NAMALWA (cell line): ENCODE measurements at regions not wholly inside any gene's neighbourhood (a gene's known extent, or its start where the extent isn't known, plus 50 kb on each side); places are given as distances from the start of the nearest gene placed in this dataset.

Source experiments
- DNase-seq: peaks from one replicate; pipeline ENCODE4 v3.0.0-alpha.2; 2015; ENCODE audit warnings: low spot score

- DNase-seq, result no peak
Measured at GRCh38 chr9:129359916-129360536, 182.0 kb upstream of the IER5L start.

DNA sequence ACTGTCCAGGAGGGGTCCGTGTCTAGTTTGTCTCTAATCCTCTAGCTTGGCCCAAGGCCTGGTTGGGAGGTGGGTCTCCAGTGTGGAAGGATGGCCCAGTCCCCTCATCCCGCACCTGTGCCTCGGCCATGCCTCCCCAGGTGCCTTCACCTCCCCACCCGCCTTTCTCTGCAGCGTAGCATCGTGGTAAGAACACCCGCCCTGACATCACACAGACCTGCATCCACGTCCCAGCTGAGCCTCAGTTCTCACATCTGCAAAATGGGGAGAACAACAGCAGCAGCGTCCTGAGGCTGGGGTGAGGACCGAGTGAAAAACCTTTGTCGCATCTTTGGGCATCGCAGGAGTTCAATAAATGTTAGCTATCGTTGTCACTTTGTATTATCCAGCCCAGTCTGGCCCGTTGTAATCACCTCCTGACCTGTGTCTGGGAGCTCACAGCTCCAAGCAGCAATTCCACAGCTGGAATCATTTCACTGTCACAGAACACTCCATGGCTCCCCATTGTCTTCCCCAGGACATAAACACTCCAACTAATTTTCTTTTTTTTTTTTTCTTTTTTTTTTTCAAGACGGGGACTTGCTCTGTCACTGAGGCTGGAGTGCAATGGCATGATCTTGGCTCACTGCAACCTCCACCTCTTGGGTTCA is 181.2 kb upstream of the IER5L start:
- DNase-seq, result no peak

GRCh38 chr9:129358621-129359154 is 180.6 kb upstream of the IER5L start:
- DNase-seq, result no peak

DNA sequence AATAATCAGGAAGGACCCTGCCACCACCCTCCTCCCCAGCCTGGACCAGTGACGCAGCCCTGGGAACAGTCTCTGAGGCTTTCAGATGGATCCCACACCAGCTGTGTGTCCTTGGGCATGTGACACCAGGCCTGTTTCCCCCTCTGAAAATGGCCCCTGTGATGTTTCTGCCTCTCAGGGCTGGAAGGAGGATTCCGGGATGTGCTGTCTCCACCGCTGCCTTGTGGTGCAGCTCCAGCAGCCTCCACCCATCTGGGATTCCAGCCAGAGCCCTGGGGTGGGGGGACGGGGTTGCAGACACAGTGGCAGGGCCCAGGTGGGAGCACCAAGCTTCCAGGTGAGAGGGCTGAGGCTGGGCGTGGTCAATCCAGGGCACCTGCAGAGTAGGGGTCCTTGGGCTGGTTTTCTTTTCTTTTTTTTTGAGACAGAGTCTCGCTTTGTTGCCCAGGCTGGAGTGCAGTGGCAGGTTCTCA is 179.7 kb upstream of the IER5L start:
- DNase-seq, result no peak

DNA sequence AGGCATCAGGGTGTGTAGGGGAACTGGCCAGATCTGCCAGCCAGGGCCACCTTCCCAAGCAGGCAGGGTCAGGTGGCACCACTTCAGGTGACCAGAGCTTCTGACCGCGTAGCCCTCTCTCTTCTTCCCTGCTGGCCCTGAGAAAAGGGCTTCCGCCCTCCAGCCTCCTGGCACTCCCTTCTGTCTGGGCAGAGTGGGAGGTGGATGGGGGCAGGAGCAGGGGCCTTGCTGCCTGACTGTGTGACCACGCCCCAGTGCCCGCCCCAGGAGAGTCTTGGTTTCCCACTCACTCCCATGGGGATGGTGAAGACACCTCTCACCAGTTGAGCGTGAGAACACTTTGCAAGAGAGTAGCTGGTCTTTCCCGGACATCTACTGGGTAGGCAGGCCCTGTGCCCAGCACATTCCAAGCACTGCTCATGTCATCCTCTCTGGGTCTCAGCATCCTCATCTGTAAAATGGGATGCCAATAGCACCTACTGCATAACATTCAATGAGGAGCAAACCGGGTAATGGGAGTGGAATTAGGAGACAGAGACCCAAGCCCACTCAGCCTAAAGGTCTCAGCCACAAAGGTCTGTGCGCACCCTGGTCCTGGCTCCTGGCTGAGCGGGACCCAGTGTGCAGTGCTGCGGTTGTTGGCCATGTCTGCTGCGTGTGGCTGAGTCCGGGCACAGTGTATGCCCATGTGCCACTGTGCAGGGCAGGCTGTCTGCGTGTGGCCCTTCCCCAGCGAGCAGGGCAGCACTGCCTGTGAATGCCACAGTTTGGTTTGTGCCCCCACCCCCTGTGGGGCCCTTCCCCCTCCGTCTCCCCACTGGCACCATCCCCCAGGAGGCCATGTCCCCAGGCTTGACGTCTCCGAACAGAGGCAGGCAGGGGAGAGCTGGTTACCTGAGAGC is 179.1 kb upstream of the IER5L start:
- no peak for DNase-seq

DNA sequence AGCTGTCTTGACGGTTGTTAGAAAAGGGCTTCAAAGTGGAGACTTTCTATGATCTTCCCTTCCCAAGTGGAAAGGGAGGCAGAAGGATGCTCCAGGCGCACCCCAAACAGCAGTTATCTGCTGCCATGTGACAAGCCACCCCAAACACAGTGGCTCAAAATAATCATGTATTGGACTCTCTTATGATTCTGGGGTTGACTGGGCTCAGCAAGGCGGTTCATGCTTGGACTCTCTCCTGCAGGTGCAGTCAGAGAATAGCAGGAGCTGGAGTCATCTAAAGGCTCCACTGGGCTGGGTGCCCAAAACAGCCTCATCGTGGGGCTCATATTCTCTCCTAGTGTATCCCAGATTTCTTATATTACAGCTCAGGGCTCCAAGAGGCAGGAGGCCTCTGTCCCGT is 177.6 kb upstream of the IER5L start:
- DNase-seq, result no peak

- no peak for DNase-seq
Measured at GRCh38 chr9:129354498-129354897, 176.4 kb upstream of the IER5L start.

GRCh38 chr9:129353697-129354336 is 175.8 kb upstream of the IER5L start:
- DNase-seq, result no peak

- DNase-seq, result no peak
Measured at GRCh38 chr9:129352146-129352865, 174.2 kb upstream of the IER5L start.

- no peak for DNase-seq
Measured at GRCh38 chr9:129351642-129352145, 173.6 kb upstream of the IER5L start.

DNA sequence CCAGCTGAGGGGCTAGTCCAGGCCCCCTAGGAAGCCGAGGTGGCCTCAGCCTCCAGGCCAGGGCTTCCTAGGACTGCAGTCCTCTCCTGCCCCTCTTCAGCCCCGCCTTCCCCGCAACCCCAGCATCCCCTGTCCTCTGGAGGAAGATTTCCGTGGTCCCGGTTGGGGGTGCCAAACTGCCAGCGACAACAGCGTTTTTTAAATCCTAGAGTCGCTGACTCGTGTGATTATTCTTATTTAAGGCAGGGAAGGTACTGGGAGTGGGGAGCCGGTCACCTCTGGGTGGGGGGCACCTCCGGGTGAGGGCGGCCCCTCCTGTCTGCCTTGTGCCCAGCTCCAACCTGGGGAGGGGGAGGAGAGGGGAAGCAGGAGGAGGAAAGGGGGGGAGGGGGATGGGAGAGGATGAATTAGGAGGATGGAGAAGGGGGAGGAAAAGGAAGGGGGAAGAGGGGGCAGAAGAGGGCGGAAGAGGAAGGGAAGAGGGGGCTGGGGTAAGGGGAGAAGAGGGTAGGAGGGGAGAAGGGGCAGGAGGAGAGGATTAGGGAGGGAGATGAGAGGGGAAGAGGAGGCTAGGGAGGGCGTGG is 173.1 kb upstream of the IER5L start:
- no peak for DNase-seq

DNA sequence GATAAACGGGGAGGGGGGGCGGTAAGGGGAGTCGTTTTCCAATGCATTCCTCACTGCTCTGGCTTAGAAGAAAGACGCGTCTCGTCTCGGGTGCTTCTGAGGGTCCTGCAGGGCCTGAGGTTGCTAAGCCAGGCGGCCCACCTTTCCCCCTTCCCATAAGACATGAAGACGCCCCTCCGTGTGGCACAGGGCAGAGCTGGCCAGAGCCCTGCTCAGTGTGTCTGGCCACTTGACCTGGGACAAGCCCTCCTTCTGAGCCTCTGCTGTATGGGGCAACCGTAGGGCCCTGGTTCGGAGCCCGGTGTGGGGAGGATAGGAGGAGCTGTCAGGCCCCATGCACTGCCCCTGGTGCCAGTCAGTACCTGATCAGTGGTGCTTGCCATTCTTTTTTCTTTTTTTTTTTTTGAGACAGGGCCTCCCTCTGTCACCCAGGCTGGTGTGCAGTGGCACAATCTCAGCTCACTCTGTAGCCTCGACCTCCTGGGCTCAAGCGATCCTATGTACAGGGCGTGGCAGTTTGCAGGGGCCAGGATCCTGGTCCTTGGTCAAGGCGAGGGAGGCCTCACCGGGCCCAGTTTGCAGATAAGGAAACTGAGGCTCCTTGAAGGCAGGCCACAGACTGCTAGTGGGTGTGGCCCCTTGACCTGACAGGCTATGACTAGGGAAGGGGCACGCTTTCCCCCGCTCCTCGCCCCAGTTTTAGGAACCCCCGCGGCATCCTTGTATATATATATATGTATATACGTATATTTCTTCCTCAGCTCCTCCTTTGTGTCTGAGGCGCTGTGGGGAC is 172.3 kb upstream of the IER5L start:
- DNase-seq, result no peak

GRCh38 chr9:129349665-129349947 is 171.5 kb upstream of the IER5L start:
- DNase-seq, result no peak

DNA sequence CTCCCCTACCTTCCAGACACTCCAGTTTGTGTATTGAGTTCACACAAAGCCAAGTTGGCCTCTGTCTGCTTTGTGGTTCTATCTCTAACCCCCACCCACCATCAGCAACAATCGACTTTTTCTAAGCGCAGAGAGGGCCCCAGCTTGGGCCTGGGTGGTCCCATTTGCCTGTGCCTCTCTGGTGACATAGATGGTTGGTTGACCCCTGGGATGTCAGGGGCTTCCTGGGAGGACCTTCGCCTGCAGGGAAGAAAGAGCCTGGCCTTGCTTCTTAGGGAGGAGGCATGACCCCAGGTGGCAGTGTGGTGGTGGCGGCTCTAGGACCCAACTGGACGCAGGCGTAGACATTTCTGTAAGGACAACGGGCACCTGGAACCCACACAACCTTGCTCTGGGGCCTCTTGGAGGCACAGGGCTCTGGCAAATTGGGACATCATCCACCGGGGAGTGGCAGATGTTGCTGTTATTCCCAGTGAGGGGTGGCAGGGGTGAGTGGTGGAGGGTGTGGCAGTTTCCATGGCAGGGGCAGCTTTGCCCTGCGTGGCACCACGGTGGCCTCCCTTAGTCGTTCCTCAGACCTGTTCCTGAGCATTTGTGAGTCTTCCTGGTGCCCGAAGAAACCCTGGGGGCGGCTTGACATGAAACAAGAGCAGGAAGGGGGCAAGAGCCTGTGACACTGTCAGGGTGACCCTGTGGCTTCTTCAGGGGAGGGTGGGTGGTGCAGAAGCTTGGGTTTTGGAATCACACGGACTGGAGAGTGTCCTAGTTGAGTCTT is 171.0 kb upstream of the IER5L start:
- no peak for DNase-seq

DNA sequence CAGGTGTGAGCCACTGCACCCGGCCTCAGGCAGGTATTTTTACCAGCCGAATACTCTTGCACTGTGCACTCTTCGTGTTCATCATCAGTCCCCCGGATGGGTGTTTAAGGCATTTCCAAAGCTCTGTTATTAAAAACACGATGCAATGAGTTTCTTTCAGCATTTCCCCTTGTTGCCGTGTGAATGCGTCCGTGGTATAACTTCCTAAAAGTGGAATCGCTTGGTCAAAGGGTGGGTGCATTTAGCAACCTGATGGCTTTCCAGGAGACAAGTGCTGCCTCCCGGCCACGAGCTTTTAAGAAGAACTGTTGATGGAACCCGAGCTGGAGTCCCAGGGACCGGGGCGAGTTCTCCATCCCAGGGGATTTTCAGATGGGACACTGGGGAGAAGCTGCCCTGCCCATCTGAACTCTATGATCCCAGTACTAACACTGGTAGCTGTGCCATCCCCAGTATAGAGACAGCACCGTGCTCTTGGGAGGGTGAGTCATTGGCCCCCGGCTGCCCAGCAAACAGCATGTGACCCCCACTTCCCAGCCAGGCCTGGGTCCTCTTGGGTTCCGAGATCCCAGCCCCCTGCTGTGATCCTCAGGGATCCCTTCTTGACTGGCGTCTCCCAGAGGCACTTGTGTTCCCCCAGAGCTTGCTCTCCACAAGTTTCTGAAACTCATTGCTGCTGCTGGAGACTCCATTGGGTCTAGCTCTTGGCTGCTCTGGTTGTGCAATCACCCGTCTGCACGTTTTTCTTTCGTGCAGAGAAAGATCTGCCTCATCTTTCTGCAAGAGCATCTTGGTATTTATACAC is 169.5 kb upstream of the IER5L start:
- DNase-seq, result no peak

- no peak for DNase-seq
Measured at GRCh38 chr9:129346046-129346445, 168.0 kb upstream of the IER5L start.

GRCh38 chr9:129344641-129345495 is 166.8 kb upstream of the IER5L start:
- no peak for DNase-seq
